T follicular helper cell (primary cell): ENCODE measurements at regions not wholly inside any gene's neighbourhood (a gene's known extent, or its start where the extent isn't known, plus 50 kb on each side); places are given as distances from the start of the nearest gene placed in this dataset.

Source experiments
- DNase-seq: peaks from one replicate; pipeline ENCODE4 v3.0.0-alpha.2; 2020; ENCODE audit warnings: low read depth

GRCh38 chr3:6182909-6183308 lies 678.0 kb upstream of the GRM7 start:
- DNase-seq = no peak

GRCh38 chr3:6189384-6189783 lies 671.5 kb upstream of the GRM7 start:
- no peak for DNase-seq

- no peak for DNase-seq
Measured at GRCh38 chr3:6204891-6205290, 656.0 kb upstream of the GRM7 start.

GRCh38 chr3:6216135-6217026 lies 644.5 kb upstream of the GRM7 start:
- no peak for DNase-seq

GRCh38 chr3:6220447-6220846 lies 640.5 kb upstream of the GRM7 start:
- DNase-seq = no peak

- DNase-seq = no peak
Measured at GRCh38 chr3:6222069-6222468, 638.8 kb upstream of the GRM7 start.

GRCh38 chr3:6223572-6223971 lies 637.3 kb upstream of the GRM7 start:
- DNase-seq = no peak

- DNase-seq = no peak
Measured at GRCh38 chr3:6228958-6229683, 631.8 kb upstream of the GRM7 start.

GRCh38 chr3:6229778-6230410 lies 631.0 kb upstream of the GRM7 start:
- DNase-seq = no peak

GRCh38 chr3:6242104-6242503 lies 618.8 kb upstream of the GRM7 start:
- DNase-seq = no peak

GRCh38 chr3:6248528-6248927 lies 612.4 kb upstream of the GRM7 start:
- no peak for DNase-seq

- DNase-seq = no peak
Measured at GRCh38 chr3:6249679-6250078, 611.2 kb upstream of the GRM7 start.

GRCh38 chr3:6250167-6250566 lies 610.7 kb upstream of the GRM7 start:
- no peak for DNase-seq

GRCh38 chr3:6251612-6252400 lies 609.1 kb upstream of the GRM7 start:
- DNase-seq = no peak

- DNase-seq = no peak
Measured at GRCh38 chr3:6254490-6254889, 606.4 kb upstream of the GRM7 start.

GRCh38 chr3:6255229-6255628 lies 605.7 kb upstream of the GRM7 start:
- DNase-seq = no peak

- no peak for DNase-seq
Measured at GRCh38 chr3:6260551-6261191, 600.2 kb upstream of the GRM7 start.

- DNase-seq = no peak
Measured at GRCh38 chr3:6262010-6262409, 598.9 kb upstream of the GRM7 start.

- no peak for DNase-seq
Measured at GRCh38 chr3:6264036-6264435, 596.9 kb upstream of the GRM7 start.

- no peak for DNase-seq
Measured at GRCh38 chr3:6264906-6265305, 596.0 kb upstream of the GRM7 start.

- DNase-seq = no peak
Measured at GRCh38 chr3:6266135-6266534, 594.8 kb upstream of the GRM7 start.

GRCh38 chr3:6273878-6274277 lies 587.0 kb upstream of the GRM7 start:
- no peak for DNase-seq
